Mesothelial cell of epicardium (in vitro differentiated cells): ENCODE measurements at regions not wholly inside any gene's neighbourhood (a gene's known extent, or its start where the extent isn't known, plus 50 kb on each side); places are given as distances from the start of the nearest gene placed in this dataset.

ENCODE experiments used
- DNase-seq, 2 experiments: peaks; one replicate each; pipeline ENCODE4 v3.0.0; 2021; ENCODE audit warnings: low spot score in 2 of 2; ENCODE audit not compliant: unreplicated experiment in 2 of 2
- H3K27ac Mint-ChIP-seq: 2 replicates; pipeline ENCODE4 v1.8.0; 2021; ENCODE audit warnings: mixed read lengths
- H3K27me3 Mint-ChIP-seq: 2 replicates; pipeline ENCODE4 v1.8.0; 2021; ENCODE audit warnings: low read depth, mixed read lengths
- H3K36me3 Mint-ChIP-seq: 2 replicates; pipeline ENCODE4 v1.8.0; 2021; ENCODE audit warnings: mixed read lengths
- H3K4me1 Mint-ChIP-seq: 2 replicates; pipeline ENCODE4 v1.8.0; 2021; ENCODE audit warnings: mixed read lengths
- H3K4me3 Mint-ChIP-seq: 2 replicates; pipeline ENCODE4 v1.8.0; 2021; ENCODE audit warnings: mild to moderate bottlenecking, moderate library complexity, mixed read lengths
- H3K9me3 Mint-ChIP-seq: 2 replicates; pipeline ENCODE4 v1.8.0; 2021; ENCODE audit warnings: mixed read lengths
- TF ChIP-seq, protein P1 (sequence below): fragments of 200-600 bp; sonication (generic); IDR thresholded peaks from one replicate; pipeline ENCODE4 v1.5.0; 2021; ENCODE audit warnings: antibody characterized with exemption; ENCODE audit not compliant: unreplicated experiment

DNA sequence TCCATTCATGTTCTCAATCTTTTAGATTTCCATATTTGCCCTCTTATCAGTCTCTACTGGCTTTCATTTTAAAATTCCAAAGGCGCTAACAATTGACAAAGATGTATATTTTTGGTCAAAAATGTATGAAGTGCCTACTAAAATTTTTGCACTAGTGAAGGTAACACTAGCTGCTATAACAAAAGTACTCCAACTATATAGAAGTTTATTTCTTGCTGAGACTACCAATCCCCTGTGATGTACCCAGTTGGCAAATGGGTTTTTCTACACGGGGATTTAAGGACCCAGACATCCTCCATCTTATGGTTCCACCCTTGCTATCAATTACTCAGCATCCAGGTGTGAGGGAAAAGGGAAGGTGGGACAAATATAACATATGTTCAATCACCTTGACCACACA lies 75.3 kb upstream of the TSPAN8 start:
- H3K27ac Mint-ChIP-seq, result no peak overlapping the region
- no peaks in the 10 kb centered on the region for H3K27me3 Mint-ChIP-seq
- peaks cover 16% of the 10 kb centered on the region for H3K9me3 Mint-ChIP-seq
- no peak for DNase-seq
- H3K36me3 Mint-ChIP-seq, result no peaks in the 10 kb centered on the region
- TF ChIP-seq, protein P1, sequence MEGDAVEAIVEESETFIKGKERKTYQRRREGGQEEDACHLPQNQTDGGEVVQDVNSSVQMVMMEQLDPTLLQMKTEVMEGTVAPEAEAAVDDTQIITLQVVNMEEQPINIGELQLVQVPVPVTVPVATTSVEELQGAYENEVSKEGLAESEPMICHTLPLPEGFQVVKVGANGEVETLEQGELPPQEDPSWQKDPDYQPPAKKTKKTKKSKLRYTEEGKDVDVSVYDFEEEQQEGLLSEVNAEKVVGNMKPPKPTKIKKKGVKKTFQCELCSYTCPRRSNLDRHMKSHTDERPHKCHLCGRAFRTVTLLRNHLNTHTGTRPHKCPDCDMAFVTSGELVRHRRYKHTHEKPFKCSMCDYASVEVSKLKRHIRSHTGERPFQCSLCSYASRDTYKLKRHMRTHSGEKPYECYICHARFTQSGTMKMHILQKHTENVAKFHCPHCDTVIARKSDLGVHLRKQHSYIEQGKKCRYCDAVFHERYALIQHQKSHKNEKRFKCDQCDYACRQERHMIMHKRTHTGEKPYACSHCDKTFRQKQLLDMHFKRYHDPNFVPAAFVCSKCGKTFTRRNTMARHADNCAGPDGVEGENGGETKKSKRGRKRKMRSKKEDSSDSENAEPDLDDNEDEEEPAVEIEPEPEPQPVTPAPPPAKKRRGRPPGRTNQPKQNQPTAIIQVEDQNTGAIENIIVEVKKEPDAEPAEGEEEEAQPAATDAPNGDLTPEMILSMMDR, result no peak
- H3K4me3 Mint-ChIP-seq, result no peak overlapping the region
- H3K4me1 Mint-ChIP-seq, result no peaks in the 10 kb centered on the region

DNA sequence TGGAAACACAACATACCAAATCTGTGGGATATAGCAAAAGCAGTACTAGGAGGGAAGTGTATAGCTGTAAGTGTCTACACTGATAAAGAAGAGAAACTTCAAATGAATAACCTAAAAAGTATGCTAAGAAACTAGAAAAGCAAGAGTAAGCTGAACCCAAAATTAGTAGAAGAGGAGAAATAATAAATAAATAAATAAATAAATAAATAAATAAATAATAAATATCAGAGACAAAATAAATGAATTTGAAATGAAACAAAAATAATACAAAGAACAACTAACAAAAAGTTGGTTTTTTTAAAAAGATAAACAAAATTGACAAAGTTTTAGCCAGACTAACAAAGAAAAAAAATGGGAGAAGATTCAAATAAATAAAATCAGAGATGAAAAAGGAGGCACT lies 72.7 kb upstream of the TSPAN8 start:
- no peaks in the 10 kb centered on the region for H3K4me1 Mint-ChIP-seq
- no peaks in the 10 kb centered on the region for H3K36me3 Mint-ChIP-seq
- no peak for DNase-seq

DNA sequence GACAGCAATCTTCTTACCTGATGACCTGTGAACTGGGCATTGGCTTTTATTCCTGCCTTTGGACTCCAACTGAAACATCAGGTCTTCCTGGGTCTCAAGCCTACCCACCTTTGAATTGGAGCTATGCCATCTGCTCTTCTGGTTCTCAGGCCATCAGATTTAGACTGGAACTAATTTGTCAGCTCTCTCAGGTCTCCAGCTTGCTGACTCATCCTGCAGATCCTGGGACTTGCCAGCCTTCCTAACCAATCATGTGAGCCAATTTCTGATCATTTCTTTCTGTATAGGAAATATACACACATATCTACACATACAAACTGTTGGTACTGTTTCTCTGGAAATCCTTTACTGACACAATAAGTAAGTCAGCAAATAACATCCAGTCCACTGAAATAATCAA lies 65.3 kb upstream of the TSPAN8 start:
- TF ChIP-seq, protein P1, result no peak
- no peaks in the 10 kb centered on the region for H3K36me3 Mint-ChIP-seq
- H3K4me1 Mint-ChIP-seq, result peaks cover 5% of the 10 kb centered on the region
- H3K9me3 Mint-ChIP-seq, result peaks cover 2% of the 10 kb centered on the region
- no peak overlapping the region for H3K27ac Mint-ChIP-seq
- H3K27me3 Mint-ChIP-seq, result peaks cover 5% of the 10 kb centered on the region
- DNase-seq, result no peak
- no peak overlapping the region for H3K4me3 Mint-ChIP-seq

More for the DNA sequence above, 72.7 kb upstream of the TSPAN8 start:
- Mint-ChIP-seq H3K27me3 (no peaks in the 10 kb centered on the region), H3K9me3 (peaks cover 17% of the 10 kb centered on the region), H3K27ac (no peak overlapping the region), H3K4me3 (no peak overlapping the region)
- TF ChIP-seq, protein P1, result no peak

DNA sequence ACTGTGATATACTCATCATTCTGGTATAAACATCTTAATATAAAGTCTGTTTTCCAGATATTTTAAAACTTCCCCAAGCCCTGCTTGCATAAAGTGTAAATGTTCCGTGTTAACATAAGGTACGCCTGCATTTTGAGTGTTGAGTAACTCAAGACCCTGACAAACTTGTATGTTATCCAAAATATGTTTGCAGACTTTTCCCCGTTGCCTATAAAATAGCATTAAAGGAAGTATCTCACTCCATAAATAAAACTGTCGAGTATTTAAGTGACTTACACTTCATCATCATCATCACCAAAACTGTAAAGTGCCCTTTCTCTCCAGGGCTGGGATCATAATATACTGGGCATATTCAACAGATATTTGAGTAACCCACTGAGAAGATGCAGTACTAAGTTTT lies 64.6 kb upstream of the TSPAN8 start:
- Mint-ChIP-seq H3K27me3 (peaks cover 5% of the 10 kb centered on the region), H3K9me3 (no peaks in the 10 kb centered on the region), H3K36me3 (no peaks in the 10 kb centered on the region), H3K27ac (no peak overlapping the region), H3K4me1 (peaks cover 5% of the 10 kb centered on the region), H3K4me3 (no peak overlapping the region)
- no peak for DNase-seq
- TF ChIP-seq, protein P1, result no peak

DNA sequence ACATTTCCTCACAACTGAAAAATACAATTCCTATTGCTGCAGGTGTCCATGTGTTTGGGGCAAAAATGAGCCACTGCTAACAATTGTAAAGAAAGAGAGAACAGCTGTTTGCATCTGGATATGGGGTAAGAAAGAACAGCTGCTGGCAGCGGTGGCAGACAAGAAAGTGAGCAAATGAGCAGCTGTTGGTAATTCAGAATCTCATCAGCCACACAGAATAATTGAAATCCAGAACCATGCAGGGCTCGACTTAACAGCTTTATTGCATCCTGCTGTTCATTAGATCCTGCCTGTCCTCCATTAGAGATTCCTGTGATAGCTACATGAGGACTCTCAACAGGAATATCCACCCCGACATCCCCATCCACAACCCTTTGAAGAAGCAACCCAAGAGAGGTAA lies 62.5 kb upstream of the TSPAN8 start:
- H3K9me3 Mint-ChIP-seq, result no peaks in the 10 kb centered on the region
- DNase-seq, result no peak
- H3K27me3 Mint-ChIP-seq, result peaks cover 5% of the 10 kb centered on the region
- H3K36me3 Mint-ChIP-seq, result no peaks in the 10 kb centered on the region
- TF ChIP-seq, protein P1, result no peak
- no peak overlapping the region for H3K4me3 Mint-ChIP-seq
- H3K27ac Mint-ChIP-seq, result no peak overlapping the region
- peaks cover 5% of the 10 kb centered on the region for H3K4me1 Mint-ChIP-seq

DNA sequence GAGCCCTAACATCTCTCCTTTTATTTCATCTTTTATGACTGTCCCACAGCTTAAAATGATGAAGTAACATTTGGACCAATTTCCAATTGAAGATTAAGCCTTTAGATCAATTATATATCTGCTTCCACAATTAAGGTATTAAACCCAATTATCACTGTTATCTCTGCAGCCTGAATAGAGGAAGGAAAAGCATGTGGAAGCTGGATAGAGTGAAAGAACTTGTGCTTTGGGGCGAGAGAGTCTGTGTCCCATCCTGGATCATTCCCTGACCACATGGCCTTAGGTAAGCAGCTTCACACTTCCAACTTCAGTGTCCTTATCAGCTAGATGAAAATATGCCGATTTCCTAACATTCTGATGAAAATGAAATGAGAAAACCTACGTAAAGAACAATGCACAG lies 61.4 kb upstream of the TSPAN8 start:
- Mint-ChIP-seq H3K4me3 (no peak overlapping the region), H3K27ac (no peak overlapping the region), H3K36me3 (no peaks in the 10 kb centered on the region), H3K27me3 (peaks cover 5% of the 10 kb centered on the region), H3K4me1 (no peaks in the 10 kb centered on the region), H3K9me3 (no peaks in the 10 kb centered on the region)
- DNase-seq, result no peak
- TF ChIP-seq, protein P1, result no peak
